HEK293 (cell line): ENCODE measurements at regions not wholly inside any gene's neighbourhood (a gene's known extent, or its start where the extent isn't known, plus 50 kb on each side); places are given as distances from the start of the nearest gene placed in this dataset.

ENCODE experiments used
- CTCF ChIP-seq: fragments of 450-650 bp; formaldehyde crosslinking; IDR thresholded peaks from 2 replicates; pipeline ENCODE4 v1.5.1; 2016; ENCODE audit warnings: missing biosample characterization, missing genetic modification characterization
- SCRT1 ChIP-seq: fragments of 450-650 bp; formaldehyde crosslinking; IDR thresholded peaks from 2 replicates; pipeline ENCODE4 v1.5.1; 2016; ENCODE audit warnings: missing biosample characterization, missing genetic modification characterization, borderline replicate concordance
- ZBTB17 ChIP-seq: fragments of 450-650 bp; formaldehyde crosslinking; IDR thresholded peaks from 2 replicates; pipeline ENCODE4 v1.5.1; 2016; ENCODE audit warnings: missing biosample characterization, missing genetic modification characterization
- ZBTB7A ChIP-seq: fragments of 450-650 bp; formaldehyde crosslinking; IDR thresholded peaks from 2 replicates; pipeline ENCODE4 v1.5.1; 2016; ENCODE audit warnings: low read depth, missing biosample characterization, missing genetic modification characterization
- ZFP41 ChIP-seq: fragments of 450-650 bp; formaldehyde crosslinking; IDR thresholded peaks from 2 replicates; pipeline ENCODE4 v1.5.1; 2016; ENCODE audit warnings: missing biosample characterization, missing genetic modification characterization, borderline replicate concordance
- ZNF133 ChIP-seq: fragments of 450-650 bp; formaldehyde crosslinking; IDR thresholded peaks from 2 replicates; pipeline ENCODE4 v1.5.1; 2016; ENCODE audit warnings: missing biosample characterization, missing genetic modification characterization
- ZNF266 ChIP-seq: fragments of 450-650 bp; formaldehyde crosslinking; IDR thresholded peaks from 2 replicates; pipeline ENCODE4 v1.5.1; 2016; ENCODE audit warnings: missing biosample characterization, missing genetic modification characterization, low read depth
- ZNF311 ChIP-seq: fragments of 450-650 bp; formaldehyde crosslinking; IDR thresholded peaks from 2 replicates; pipeline ENCODE4 v1.5.1; 2017; ENCODE audit warnings: missing biosample characterization, missing genetic modification characterization, borderline replicate concordance
- ZNF664 ChIP-seq: fragments of 450-650 bp; formaldehyde crosslinking; IDR thresholded peaks from 2 replicates; pipeline ENCODE4 v1.5.1; 2016; ENCODE audit warnings: missing biosample characterization, missing genetic modification characterization

- TF ChIP-seq ZNF133 (tag by site-specific recombination) (no peak), CTCF (tag by site-specific recombination) (no peak), ZNF664 (tag by site-specific recombination) (no peak), ZNF266 (tag by site-specific recombination) (no peak), ZFP41 (no peak), ZBTB17 (tag by site-specific recombination) (no peak), SCRT1 (tag by site-specific recombination) (no peak), ZNF311 (tag by site-specific recombination) (no peak), ZBTB7A (tag by site-specific recombination) (no peak)
Observed at GRCh38 chr10:78846071-78846470, 222.7 kb upstream of the ZMIZ1 start.
